ENCODE measurements at regions not wholly inside any gene's neighbourhood (a gene's known extent, or its start where the extent isn't known, plus 50 kb on each side); places are given as distances from the start of the nearest gene placed in this dataset.

DNA sequence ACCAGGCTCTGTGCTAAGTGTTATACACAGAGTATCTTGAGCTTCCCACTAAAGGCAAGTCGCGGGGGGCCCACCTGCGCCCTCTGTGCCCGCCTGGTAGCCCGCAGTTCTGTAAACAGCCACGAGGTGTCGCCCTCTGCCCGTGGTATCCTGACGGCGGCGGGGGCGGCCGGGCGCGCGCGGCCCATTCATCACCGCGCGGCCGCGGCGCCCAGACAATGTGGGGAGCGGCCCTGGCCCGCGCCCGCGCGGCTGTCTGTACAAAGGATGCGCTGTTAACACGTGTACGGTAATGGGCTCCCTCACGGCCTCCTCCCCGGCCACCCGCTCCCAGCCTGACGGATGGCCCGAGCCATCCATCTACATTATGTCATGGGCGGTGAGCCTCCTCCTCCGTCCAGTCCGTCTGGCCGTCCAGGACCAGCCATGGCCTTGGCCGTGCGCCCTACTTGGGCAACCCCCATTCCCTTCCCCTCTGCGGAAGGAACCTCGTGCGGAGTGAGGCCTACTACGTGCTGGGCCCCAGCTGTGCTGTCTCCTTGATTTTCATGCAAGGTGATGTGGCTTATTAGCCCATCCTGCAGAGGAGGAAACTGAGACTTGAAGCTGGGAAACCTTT is 99.4 kb downstream of the MIAT start:
- DNase-seq: peak; percentile 56 to 72 (median 69)
- intact Hi-C loops (cut with DNase I, micrococcal nuclease): loop anchor here in 1 of 2 donors (10.0 kb wide), 1 partner anchor 1048 kb away; the partner anchor contains the start of gene MN1
- H3K36me3 ChIP-seq (ENCODE audit: low read depth): no peaks in the 10 kb centered on the region
- no peak overlapping the region for H3K4me3 ChIP-seq
- peak; percentile 90 for ATAC-seq
- no peaks in the 10 kb centered on the region for H3K4me1 ChIP-seq (ENCODE audit: low read depth)
- TF ChIP-seq, protein P1, sequence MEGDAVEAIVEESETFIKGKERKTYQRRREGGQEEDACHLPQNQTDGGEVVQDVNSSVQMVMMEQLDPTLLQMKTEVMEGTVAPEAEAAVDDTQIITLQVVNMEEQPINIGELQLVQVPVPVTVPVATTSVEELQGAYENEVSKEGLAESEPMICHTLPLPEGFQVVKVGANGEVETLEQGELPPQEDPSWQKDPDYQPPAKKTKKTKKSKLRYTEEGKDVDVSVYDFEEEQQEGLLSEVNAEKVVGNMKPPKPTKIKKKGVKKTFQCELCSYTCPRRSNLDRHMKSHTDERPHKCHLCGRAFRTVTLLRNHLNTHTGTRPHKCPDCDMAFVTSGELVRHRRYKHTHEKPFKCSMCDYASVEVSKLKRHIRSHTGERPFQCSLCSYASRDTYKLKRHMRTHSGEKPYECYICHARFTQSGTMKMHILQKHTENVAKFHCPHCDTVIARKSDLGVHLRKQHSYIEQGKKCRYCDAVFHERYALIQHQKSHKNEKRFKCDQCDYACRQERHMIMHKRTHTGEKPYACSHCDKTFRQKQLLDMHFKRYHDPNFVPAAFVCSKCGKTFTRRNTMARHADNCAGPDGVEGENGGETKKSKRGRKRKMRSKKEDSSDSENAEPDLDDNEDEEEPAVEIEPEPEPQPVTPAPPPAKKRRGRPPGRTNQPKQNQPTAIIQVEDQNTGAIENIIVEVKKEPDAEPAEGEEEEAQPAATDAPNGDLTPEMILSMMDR (IDR thresholded peaks at IDR 0.05): peak; percentile 75
- no peaks in the 10 kb centered on the region for H3K9me3 ChIP-seq

DNA sequence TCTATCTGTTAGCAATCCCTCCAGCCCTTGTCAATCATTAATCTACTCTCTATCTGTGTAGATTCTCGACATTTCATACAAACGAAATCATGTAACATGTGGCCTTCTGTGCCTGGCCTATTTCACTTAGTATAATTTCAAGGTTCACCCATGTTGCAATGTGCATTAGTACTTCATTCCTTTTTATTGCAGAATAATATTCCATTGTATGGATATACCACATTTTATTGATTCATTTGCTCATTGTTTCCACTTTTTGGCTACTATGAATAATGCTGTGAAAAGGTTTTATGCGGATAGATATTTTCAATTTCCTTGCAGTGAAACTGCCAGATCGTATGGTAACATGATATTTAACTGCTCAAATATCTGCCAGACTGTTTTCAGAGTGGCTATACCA is 100.1 kb downstream of the MIAT start:
- Histone ChIP-seq H3K9me3 (no peaks in the 10 kb centered on the region), H3K36me3 (ENCODE audit: low read depth) (no peaks in the 10 kb centered on the region), H3K4me1 (ENCODE audit: low read depth) (no peaks in the 10 kb centered on the region), H3K4me3 (no peak overlapping the region)
- DNase-seq: no peak
- intact Hi-C loops (cut with DNase I, micrococcal nuclease): loop anchor here in 1 of 2 donors (10.0 kb wide), 1 partner anchor 1047 kb away; the partner anchor contains the start of gene MN1
- ATAC-seq: no peak
- TF ChIP-seq, protein P1 (IDR thresholded peaks at IDR 0.05): no peak

DNA sequence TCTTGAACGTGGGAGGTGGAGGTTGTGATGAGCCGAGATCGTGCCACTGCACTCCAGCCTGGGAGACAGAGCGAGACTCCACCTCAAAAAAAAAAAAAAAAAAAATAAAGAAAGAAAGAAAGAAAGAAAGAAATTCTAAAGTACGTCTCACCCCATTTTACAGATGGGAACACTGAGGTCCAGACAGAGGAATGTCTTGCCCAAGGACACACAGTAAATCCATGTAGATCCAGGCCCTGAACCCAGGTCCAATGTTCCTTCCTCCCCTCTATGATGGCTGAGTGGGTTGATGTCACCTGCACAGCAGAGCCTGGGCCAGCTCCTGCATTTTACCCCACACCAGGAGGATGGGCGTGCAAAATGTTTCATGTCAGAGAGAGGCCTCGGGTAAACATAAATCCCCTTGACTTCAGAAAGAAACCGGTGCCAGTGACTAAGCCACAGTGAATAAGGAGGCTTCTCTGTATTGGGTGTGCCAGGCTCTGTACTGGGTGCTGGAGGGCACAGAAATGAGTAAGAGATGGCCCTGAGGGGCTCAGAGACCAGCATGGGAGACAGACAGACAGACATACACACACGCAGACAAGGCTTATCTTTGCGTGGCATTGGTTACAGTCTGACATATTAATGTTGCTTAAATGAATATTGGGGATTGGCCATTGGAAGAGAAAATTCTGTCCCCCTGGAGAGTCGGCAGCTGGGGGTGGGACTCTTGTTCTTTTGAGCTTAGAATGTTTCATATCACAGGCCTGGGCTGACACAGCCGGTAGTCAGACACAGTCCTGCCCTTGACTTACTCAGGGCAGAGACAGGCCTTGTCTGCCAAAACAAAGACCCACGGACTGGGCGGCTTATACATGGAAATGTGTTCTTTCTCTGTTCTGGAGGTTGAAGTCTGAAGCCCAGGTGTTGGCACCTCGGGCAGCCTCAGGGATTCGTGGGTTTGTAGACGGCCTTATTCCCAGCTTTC is 105.4 kb downstream of the MIAT start:
- intact Hi-C loops (cut with DNase I, micrococcal nuclease): no loop called here
- Histone ChIP-seq H3K36me3 (ENCODE audit: low read depth) (no peaks in the 10 kb centered on the region), H3K9me3 (no peaks in the 10 kb centered on the region), H3K4me3 (no peak overlapping the region), H3K4me1 (ENCODE audit: low read depth) (no peaks in the 10 kb centered on the region)
- TF ChIP-seq, protein P1 (IDR thresholded peaks at IDR 0.05): no peak
- no peak for DNase-seq
- no peak for ATAC-seq

DNA sequence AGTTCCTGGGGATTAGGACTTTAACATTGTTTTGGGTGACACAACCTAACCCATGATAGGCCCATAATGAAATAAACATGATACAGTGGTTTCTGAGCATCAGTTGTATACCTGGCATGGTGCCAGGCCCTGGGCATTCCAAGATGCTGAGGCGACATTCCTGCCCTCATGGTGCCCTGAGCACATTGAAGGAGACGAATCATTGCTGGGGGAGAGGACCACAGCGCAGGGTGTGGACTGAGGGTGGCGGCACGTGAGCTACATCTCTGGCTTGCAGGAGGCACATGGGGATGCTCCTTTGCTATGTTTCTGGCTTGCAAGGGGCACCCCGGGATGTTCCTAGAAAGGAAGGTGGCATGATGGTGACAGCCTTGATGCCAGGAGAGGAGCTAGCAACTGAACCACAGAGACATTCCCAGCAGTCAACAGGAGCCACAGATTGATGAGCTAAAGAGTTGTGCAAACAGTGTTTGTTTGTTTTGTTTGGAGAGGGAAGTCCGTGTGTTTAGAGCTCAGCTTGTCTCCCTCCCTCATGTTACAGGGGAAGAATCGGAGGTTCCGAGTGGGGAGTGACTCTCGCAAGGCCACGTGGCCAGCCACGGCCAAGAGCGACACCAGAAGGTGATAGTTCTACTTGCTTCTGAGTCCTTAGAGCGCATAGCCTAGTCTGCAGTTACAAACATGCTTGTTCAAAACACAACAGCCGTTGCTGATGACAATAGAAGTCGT is 106.4 kb downstream of the MIAT start:
- no peak for ATAC-seq
- no peak overlapping the region for H3K4me3 ChIP-seq
- no peaks in the 10 kb centered on the region for H3K36me3 ChIP-seq (ENCODE audit: low read depth)
- TF ChIP-seq, protein P1 (IDR thresholded peaks at IDR 0.05): no peak
- intact Hi-C loops (cut with DNase I, micrococcal nuclease): no loop called here
- no peak for DNase-seq
- no peaks in the 10 kb centered on the region for H3K9me3 ChIP-seq
- H3K4me1 ChIP-seq (ENCODE audit: low read depth): no peaks in the 10 kb centered on the region

DNA sequence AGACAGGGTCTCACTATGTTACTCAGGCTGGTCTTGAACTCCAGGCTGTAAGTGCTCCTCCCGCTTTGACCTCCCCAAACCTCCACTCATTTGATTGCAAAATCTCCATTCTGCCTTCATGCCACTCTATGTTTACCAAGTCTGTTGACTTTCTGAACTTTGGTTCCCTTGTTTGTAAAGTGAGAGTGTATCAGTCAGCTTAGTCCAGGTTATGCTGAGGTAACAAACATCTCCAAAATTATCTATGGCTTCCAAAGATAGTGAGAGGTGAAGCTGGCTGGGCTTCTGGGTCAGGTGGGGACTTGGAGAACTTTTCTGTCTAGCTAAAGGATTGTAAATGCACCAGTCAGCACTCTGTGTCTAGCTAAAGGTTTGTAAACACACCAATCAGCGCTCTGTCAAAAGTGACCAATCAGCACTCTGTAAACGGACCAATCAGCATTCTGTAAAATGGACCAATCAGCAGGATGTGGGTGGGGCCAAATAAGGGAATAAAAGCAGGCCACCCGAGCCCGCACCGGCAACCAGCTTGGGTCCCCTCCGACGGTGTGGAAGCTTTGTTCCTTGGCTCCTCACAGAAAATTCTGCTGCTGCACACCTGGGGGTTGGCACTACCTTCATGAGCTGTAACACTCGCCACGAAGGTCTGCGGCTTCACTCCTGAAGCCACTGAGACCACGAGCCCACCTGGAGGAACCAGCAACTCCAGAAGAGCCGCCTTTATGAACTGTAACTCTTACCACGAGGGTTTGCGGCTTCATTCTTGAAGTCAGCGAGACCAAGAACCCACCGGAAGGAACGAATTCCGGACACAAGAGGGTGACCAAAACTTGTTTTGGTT is 109.3 kb downstream of the MIAT start:
- no peaks in the 10 kb centered on the region for H3K36me3 ChIP-seq (ENCODE audit: low read depth)
- intact Hi-C loops (cut with DNase I, micrococcal nuclease): no loop called here
- TF ChIP-seq, protein P1 (IDR thresholded peaks at IDR 0.05): no peak
- no peak overlapping the region for H3K4me3 ChIP-seq
- DNase-seq (no peak), ATAC-seq (no peak)
- H3K9me3 ChIP-seq: no peaks in the 10 kb centered on the region
- no peaks in the 10 kb centered on the region for H3K4me1 ChIP-seq (ENCODE audit: low read depth)
